ENCODE measurements at regions not wholly inside any gene's neighbourhood (a gene's known extent, or its start where the extent isn't known, plus 50 kb on each side); places are given as distances from the start of the nearest gene placed in this dataset.
A peak's percentile ranks its signal among the peaks of the same experiment; 100 is the strongest.
"Not testable (repeated sequence)": the region's sequence is repeated elsewhere in the genome, so short reads cannot be mapped to it uniquely, and the experiment has no call there.

DNA sequence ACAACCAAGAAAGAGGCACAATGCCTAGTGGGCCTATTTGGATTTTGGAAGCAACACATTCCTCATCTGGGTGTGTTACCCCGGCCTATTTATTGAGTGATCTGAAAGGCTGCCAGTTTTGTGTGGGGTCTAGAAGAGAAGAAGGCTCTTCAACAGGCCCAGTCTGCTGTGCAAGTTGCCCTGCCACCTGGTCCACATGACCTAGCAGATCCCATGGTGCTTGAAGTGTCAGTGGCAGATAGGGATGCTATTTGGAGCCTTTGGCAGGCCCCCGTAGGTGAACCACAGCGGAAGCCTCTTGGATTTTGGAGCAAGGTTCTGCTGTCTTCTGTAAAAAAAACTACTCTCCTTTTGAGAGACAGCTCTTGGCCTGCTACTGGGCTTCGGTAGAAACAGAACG lies 820.1 kb downstream of the TMTC2 start:
- DNase-seq: no peak

DNA sequence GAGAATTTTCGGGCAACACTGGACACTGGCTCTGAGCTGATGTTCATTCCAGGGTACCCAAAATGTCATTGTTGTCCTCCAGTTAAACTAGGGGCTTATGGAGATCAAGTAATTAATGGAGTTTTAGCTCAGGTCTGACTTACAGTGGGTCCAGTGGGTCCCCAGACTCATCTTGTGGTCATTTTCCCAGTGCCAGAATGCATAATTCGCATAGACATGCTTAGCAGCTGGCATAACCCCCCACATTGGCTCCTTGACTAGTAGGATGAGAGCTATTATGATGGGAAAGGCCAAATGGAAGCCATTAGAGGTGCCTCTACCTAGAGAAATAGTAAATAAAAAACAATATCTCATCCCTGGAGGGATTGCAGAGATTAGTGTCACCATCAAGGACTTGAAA lies 818.9 kb downstream of the TMTC2 start:
- no peak for DNase-seq

DNA sequence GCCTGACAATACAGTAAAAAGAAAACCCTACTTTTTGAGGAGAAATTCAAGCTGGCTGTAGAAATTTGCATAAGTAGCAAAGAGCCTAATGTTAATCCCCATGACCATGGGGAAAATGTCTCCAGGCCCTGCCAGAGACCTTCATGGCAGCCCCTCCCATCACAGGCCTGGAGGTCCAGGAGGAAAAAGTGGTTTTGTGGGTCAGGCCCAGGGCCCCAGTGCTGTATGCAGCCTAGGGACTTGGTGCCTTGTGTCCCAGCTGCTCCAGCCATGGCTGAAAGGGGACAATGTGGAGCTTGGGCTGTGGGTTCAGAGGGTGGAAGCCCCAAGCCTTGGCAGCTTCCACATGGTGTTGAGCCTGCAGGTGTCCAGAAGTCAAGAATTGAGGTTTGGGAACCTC lies 813.2 kb downstream of the TMTC2 start:
- not testable (repeated sequence) for DNase-seq

DNA sequence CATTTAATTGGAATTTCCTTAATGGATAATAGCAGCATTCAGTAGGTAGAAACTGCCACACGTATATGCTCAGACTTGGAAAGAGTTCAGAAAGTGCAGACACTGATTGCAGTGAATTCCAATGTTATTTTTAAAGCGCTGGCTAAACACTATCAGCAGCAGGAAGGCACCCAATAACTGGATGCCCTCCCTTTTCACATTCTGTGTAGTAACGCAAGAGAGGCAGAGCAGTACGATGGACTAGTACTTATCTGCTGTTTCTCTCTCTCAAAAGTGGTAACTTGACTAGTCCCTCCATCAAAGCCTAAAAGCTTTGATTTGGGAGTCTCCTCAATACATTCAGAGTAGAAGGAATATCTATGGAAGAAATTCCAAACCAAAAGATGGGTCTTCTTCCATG lies 791.0 kb downstream of the TMTC2 start:
- DNase-seq: no peak

DNA sequence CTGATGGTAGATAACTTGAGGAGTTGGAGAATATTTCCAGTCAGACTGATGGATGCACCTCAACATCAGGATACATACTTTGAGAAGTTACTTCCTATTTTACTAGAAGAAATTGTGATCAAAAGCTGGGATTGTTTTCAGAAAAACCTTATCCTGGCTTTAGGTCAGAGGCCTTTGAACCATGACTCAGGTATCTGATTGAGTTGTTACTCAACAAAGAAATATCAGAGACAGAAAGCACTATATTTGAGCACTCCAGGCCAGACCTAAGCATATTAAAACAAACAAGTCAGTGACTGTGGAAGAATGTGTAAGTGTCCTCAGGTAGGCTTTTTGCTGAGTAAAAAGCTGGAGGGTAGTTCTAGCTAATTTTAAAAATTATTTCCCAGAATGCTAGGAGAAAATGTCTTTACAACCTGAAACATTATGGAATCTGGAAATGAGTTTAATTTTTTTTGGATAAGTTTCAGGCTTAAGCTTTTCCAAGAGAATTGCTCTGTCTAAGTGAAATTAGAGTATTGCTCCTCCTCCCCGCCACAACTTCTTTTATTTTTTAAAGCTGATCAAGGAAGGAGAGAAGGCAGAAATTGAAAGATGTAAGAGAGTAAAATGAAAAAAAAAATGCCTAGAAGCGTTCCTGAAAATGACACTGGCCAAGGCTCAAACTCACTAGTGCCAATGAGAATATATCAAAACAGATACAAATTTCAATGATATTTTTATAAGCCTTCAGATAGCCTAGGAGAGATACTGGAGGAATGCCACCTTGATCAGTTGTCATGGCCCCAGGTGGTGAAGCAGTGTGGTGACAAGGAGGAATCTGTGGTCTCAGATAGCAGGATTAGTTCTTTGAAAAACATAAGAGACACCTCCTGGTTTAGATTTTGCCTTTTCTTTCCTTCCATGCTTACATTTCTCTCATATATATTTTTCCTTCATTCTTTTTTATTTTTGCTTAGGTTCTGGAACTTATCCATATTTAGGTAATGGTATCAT lies 790.3 kb downstream of the TMTC2 start:
- DNase-seq: no peak

DNA sequence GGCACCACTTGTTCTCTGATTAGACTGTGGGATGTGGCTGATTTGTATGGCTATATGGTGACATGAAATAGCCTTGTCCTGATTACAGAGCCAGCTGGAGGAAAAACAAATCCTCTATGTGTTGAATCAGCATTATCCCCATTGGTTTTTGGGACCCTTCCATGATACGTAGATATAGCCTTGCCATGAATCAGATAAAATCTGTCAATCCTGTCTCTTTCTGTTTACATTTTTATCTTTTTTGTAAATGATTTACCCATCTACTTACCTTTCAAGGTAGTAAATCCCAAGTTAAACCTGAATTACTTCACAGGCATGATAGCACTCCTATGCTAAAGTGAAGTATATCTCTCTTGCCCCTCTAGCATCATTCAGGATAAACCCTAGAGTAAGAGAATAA lies 789.3 kb downstream of the TMTC2 start:
- no peak for DNase-seq

DNA sequence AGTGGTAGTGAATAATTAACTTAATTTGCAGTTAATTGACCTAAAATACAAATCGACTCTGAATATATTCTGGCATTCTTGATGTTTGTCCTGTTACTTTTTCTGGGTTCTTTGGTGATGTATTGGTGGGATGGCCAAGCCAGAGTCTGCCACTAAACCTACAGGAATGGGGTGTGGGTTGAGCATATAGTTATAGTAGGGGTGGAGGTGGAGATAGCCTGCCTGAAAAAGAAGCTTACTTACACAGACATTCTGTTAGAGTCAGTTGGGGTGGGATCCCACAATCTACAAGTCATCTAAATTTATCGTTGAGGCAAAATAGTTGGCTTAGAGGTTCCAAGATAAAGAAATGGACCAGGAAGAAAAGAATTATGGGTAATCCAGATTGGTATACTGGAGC lies 787.7 kb downstream of the TMTC2 start:
- no peak for DNase-seq

DNA sequence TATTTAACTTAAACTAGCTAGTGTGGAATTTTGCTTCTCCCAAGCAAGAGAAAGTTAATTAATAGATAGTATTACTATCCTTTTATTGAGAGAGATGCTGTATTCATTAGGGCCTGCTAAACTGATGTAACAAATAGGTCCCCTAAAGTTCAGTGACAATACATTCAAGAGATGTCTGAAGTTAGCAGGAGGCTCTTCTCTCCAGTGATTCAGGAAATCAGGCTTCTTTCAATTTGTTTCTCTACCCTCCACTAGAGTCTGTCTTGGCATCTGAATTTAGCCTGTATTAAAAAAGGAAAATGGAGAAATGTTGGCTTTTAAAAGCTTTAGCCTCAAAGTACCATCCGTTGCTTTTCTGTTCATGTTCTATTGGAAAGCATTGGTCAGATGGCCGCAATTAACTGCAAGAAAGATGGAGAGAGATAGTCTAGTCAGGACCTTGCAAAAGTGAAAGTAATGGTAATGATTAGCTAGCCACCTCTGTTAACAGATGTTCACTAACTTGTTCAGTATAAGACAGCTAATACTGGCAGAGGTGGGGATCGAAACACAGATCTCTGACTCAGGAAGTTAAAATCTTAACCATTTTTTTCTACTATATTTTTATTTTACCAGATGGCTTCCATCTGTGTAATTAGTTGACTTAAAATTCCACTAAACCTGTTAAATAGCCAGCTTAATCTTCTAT lies 786.8 kb downstream of the TMTC2 start:
- DNase-seq: no peak

DNA sequence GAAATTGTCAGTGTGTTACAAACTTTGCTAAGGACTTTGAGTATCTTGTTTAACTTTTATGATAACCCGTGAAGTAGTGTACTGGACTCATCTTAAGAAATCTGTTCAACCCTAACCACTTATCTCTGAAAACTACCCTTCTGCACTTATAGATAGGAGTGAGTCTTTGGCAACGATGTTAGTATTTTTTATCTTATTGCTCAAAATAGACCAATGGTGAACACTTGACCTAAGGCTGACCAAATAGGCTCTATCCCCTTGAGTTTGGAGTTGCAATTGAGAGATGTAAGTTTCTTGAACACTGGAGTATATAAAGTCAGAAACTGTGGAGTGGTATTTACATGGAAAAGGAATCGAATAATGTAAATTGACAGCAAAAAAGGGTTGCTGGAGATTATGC lies 786.1 kb downstream of the TMTC2 start:
- DNase-seq: no peak

DNA sequence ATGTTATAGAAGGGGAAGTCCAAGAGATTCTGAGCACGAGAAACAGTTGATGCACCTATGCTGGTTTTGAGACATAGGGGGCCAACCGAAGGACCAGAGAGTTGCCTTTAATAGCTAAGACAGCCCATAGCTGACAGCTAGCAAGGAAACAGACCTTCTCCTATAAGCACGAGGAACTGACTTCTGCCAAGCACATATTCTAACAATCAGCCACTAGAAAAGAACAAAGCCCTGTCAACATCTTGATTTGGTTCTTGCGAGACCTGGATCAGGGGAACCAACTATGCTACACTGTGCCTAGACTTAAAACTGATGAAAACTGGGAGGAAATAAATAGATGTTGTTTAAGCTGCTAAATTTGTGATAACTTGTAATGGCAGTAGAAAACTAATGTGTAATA lies 785.6 kb downstream of the TMTC2 start:
- no peak for DNase-seq

DNA sequence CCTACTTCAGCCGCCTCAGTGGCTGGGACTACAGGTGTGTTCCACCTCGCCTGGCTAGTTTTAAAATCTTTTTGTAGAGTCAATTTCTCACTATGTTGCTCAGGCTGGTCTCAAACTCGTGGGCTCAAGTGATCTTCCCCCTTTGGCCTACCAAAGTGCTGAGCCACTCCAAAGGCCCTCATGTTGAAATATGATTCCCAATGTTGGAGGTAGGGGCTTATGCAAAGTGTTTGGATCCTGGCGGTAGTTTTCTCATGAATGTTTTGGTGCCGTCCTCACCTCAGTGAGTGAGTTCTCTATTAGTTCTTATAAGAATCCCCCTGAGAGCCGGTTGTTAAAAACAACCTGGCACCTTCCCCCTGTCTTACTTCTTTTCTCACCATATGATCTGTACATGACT lies 784.6 kb downstream of the TMTC2 start:
- no peak for DNase-seq

DNA sequence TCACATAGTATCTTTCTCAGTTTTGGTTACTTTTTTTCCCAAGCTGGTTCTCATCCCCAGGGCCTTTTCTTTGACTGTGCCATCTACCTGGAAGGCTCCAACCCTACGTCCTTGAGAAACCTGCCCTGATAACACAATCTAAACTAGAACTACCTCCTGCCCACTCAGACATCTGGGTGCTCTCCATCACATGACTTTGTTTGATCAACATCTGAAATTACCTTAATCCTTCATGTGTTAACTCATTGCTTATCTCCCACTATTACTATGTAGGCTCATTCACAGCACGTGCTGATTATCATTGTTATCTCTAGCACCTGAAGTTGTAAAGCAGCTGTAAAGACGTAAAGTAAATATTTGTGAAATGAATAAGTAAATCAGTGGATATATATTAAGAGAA lies 784.0 kb downstream of the TMTC2 start:
- no peak for DNase-seq

DNA sequence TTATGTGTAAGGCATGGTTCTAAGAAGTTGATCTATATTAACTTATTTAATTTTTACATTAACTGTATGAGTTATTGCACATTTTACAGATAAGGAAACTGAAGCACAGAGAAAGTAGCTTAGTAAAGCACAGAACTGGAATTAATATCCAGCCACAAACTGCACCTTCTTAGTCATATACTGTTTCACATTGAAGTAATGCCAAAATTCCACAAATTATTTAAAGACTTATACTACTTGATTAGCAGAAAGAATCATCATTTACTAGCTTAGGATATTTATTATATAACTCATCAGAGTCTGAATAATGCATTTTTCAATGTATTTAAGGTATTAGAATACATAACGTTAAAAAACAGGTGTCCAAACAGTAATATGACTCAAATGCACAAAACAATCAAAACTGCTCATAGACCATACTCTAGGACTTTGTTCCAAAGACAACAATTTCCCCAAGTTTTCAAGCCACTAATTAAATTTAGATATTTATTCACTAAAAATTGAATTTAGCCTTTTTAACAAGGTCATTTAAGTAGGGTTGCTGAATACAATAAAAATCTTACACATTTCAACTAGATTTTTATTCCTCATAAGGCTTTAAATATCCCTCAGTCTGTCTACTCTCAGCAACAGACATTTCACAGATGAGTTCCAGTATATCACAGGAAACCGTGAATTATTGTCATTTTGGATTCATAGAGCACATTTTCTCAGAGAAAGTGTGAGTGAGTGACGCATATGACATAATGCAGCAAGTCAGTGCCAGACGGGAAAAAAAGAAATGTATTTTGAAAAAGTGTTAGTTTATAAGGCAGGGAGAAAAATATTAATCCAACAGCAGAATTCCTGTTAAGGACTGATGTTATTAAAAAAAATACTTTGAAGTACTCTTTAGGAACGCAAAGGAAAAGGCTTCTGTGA lies 782.5 kb downstream of the TMTC2 start:
- no peak for DNase-seq

DNA sequence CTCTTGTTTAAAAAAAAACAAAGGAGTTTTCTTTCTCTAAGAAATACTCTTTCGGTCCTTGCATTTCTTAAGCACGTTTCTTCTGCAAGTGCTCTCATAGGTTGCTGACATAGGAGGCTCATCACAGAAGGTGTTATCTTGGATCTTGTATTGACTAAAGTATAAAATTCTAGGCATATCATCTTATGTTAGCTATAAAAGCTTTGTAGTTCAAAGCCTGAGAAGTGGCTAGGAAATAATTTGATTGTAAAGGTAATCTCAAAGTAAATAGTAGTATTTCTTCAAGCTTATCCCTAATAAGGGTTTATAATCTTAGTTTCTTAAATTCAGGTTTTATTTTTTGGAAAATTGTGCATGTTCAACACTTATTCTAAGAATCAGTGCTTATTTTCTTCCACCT lies 778.9 kb downstream of the TMTC2 start:
- DNase-seq: no peak

DNA sequence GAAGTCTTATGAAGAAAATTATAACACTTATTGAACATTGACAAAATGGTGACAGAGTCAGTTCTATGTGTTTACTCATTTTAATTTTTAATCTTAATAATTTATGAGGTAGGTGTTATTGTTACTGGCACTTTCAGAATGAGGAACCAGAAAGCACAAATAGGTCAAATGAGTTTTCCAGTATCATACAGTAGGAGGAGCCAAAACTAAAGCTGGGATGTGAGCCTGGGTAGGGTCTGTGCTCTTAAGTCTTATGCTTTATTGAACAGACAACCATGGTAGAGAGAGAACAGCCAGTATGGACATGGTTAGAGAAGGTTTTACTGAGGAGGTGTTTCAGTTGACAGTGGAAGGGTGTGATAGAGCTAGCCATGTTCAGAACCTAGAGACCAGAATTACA lies 775.7 kb downstream of the TMTC2 start:
- peak; percentile 32 to 52 for DNase-seq

DNA sequence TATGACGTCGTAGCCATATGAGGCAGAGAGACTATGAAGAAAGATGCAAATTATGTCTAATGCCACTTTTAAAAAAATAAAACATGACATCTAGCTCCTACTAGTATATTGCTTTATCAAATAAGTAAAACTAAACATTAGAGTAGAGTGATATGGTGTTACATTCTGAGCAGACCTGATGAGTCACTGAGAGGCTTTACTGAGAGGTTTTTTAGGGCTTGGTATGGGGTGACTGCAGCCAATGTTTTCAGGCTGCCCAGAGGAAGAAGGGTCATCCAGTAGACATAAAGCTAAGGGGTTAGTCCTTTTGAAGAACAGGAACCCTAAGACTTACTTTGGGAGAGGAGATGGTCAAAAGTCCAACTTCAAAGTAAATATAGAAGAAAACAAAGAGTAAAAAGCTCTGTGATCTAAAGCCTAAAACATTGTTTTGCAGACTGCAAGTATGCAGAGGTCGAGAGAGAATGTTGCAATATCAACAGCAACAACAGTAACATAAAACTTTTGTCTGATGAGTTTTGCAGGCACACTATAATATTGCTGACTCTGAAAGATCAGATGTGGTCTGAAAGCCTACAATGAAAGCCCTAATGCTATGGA lies 774.7 kb downstream of the TMTC2 start:
- DNase-seq: no peak

DNA sequence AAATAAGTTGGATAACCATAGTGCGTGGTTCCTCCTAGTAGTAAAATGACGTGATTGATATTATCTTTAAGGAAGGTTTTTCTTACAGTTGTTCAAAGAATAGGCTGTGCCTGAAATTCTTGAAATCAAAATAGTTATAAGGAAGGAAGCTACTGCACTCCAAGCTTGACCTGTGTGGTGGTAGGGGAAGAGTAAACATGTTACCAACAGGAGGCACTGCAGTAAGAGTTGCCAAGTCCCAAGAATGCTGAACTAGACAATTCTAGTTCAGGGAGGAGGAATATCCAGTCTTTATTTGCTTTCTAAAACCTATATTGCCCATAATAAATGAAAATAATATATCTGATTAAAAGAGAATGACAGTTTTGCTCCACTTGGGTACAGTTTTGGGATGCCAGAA lies 764.5 kb downstream of the TMTC2 start:
- DNase-seq: no peak

DNA sequence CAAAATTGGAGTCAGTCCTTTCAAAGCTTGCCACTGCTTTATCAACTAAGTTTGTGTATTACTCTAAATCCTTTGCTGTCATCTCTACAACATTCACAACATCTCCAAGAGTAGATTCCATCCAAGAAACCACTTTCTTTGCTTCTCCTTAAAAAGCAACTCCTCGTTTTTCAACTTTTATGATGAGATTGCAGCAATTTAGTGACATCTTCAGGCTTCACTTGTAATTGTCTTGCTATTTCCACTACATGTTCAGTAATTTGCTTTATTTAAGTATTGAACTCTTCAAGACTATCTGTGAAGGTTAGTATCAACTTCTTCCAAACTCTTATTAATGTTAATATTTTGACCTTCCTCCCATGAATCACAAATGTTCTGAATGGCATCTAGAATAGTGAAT lies 747.9 kb downstream of the TMTC2 start:
- peak; percentile 26 to 28 for DNase-seq

DNA sequence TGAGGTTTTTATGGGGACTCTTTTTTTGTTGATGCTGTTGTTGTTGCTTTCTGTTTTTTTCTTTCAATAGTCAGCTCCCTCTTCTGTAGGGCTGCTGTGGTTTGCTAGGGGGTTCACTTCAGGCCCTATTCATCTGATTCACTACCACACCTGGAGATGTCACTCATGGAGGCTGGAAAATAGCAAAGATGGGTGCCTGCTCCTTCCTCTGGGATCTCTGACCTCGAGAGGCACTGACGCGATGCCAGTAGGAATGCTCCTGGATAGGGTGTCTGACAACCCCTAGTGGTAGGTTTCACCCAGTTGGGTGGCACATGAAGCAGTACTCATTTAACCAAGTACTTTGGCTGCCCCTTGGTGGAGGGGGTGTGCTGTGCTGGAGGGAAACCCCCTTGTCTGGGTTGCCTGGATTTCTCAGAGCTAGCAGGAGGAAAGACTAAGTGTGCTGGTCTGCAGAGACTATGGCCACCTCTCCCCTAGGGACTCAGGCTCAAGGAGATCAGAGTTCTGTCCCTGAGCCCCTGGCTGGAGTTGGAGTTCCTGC lies 745.5 kb downstream of the TMTC2 start:
- DNase-seq: no peak

DNA sequence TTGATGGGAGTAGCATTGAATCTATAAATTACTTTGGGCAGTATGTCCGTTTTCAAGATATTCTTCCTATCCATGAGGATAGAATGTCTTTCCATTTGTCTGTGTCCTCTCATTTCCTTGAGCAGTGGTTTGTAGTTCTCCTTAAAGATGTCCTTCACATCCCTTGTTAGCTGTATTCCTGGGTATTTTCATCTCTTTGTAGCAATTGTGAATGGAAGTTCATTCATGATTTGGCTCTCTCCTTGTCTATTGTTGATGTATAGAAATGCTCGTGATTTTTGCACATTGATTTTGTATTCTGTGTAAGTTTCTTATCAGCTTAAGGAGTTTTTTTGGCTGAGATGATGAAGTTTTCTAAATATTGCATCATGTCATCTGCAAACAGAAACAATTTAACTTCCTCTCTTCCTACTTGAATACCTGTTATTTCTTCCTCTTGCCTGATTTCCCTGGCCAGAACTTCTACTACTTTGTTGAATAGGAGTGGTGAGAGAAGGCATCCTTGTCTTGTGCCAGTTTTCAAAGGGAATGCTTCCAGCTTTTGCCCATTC lies 741.0 kb downstream of the TMTC2 start:
- DNase-seq: not testable (repeated sequence)

DNA sequence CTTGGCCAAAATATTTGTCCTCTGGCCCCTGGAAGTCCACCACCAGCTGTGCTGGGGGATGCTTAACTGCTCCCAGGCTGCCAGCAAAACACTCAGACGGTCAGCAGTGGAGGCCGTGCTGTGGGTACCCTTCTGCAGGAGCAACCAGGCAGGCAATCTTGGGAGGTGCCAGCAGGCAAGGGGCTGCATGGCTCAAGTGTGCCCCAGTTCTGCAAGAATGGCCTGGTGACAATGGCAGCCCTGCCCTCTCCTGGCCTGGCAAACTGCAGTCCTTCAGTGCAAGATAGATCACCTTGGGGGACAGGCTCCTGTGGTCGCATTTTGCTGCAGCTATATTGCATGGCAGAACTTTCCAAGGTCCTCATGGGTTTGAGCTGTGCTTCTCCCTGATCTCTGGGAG lies 728.3 kb downstream of the TMTC2 start:
- no peak for DNase-seq

DNA sequence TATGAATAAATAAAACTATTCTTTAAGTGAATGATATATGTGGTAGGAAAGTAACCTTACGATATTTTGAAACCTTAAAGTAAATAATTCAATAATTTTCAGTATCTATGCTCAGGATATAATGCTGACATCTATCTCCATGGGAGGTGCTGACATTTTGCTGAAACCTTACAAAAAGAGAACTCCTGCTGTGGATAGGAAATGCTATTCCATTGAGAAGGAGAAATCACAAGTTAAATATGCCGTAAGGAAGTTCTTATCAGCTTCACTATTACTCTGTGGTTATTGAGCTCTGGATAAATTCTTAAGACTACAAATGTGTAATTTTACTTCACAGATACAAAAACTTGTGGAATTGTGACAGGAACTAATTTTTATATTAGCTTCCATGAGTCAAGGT lies 722.1 kb downstream of the TMTC2 start:
- no peak for DNase-seq
